GM21447 (cell line): ENCODE measurements at regions not wholly inside any gene's neighbourhood (a gene's known extent, or its start where the extent isn't known, plus 50 kb on each side); places are given as distances from the start of the nearest gene placed in this dataset.
"Not testable (repeated sequence)": the region's sequence is repeated elsewhere in the genome, so short reads cannot be mapped to it uniquely, and the experiment has no call there.

Experiments used
- ATAC-seq: cut with Tn5 transposase; IDR thresholded peaks from one replicate; pipeline ENCODE4 v1.9.1; 2021; ENCODE audit not compliant: unreplicated experiment

GRCh38 chr6:21769405-21769861 lies 175.9 kb downstream of the SOX4 start:
- no peak for ATAC-seq

GRCh38 chr6:21769968-21770367 lies 176.4 kb downstream of the SOX4 start:
- ATAC-seq: no peak

GRCh38 chr6:21771626-21772320 lies 178.2 kb downstream of the SOX4 start:
- no peak for ATAC-seq

GRCh38 chr6:21772477-21772876 lies 178.9 kb downstream of the SOX4 start:
- ATAC-seq: no peak

- no peak for ATAC-seq
These were observed 179.5 kb downstream of the SOX4 start for GRCh38 chr6:21772884-21773575.

- ATAC-seq: no peak
These were observed 180.0 kb downstream of the SOX4 start for GRCh38 chr6:21773576-21773968.

GRCh38 chr6:21777846-21778245 lies 184.3 kb downstream of the SOX4 start:
- ATAC-seq: no peak

GRCh38 chr6:21780141-21780540 lies 186.6 kb downstream of the SOX4 start:
- ATAC-seq: no peak

- no peak for ATAC-seq
These were observed 187.1 kb downstream of the SOX4 start for GRCh38 chr6:21780679-21781078.

GRCh38 chr6:21781128-21781527 lies 187.6 kb downstream of the SOX4 start:
- ATAC-seq: no peak

GRCh38 chr6:21785164-21785563 lies 191.6 kb downstream of the SOX4 start:
- no peak for ATAC-seq

- ATAC-seq: no peak
These were observed 197.5 kb downstream of the SOX4 start for GRCh38 chr6:21791056-21791455.

GRCh38 chr6:21791581-21791980 lies 198.0 kb downstream of the SOX4 start:
- ATAC-seq: no peak

- ATAC-seq: no peak
These were observed 198.6 kb downstream of the SOX4 start for GRCh38 chr6:21792177-21792576.

GRCh38 chr6:21796979-21797378 lies 203.4 kb downstream of the SOX4 start:
- ATAC-seq: not testable (repeated sequence)

- ATAC-seq: no peak
These were observed 204.9 kb downstream of the SOX4 start for GRCh38 chr6:21798468-21798867.

- no peak for ATAC-seq
These were observed 206.8 kb downstream of the SOX4 start for GRCh38 chr6:21800330-21800729.

- no peak for ATAC-seq
These were observed 207.4 kb downstream of the SOX4 start for GRCh38 chr6:21800948-21801438.

- ATAC-seq: no peak
These were observed 208.1 kb downstream of the SOX4 start for GRCh38 chr6:21801446-21802174.

- no peak for ATAC-seq
These were observed 208.7 kb downstream of the SOX4 start for GRCh38 chr6:21802175-21802822.

GRCh38 chr6:21804941-21805610 lies 211.5 kb downstream of the SOX4 start:
- no peak for ATAC-seq
